GM12874 (cell line): ENCODE measurements at regions not wholly inside any gene's neighbourhood (a gene's known extent, or its start where the extent isn't known, plus 50 kb on each side); places are given as distances from the start of the nearest gene placed in this dataset.

ENCODE experiments used
- TF ChIP-seq, protein P1 (sequence below): IDR thresholded peaks from 2 replicates; pipeline ENCODE4 v1.5.1; 2011; ENCODE audit warnings: low read depth, mild to moderate bottlenecking, control low read depth, low read length, moderate library complexity; ENCODE audit not compliant: insufficient read depth

GRCh38 chr14:98952593-98953350 lies 319.2 kb downstream of the BCL11B start:
- TF ChIP-seq, protein P1, sequence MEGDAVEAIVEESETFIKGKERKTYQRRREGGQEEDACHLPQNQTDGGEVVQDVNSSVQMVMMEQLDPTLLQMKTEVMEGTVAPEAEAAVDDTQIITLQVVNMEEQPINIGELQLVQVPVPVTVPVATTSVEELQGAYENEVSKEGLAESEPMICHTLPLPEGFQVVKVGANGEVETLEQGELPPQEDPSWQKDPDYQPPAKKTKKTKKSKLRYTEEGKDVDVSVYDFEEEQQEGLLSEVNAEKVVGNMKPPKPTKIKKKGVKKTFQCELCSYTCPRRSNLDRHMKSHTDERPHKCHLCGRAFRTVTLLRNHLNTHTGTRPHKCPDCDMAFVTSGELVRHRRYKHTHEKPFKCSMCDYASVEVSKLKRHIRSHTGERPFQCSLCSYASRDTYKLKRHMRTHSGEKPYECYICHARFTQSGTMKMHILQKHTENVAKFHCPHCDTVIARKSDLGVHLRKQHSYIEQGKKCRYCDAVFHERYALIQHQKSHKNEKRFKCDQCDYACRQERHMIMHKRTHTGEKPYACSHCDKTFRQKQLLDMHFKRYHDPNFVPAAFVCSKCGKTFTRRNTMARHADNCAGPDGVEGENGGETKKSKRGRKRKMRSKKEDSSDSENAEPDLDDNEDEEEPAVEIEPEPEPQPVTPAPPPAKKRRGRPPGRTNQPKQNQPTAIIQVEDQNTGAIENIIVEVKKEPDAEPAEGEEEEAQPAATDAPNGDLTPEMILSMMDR, result no peak

DNA sequence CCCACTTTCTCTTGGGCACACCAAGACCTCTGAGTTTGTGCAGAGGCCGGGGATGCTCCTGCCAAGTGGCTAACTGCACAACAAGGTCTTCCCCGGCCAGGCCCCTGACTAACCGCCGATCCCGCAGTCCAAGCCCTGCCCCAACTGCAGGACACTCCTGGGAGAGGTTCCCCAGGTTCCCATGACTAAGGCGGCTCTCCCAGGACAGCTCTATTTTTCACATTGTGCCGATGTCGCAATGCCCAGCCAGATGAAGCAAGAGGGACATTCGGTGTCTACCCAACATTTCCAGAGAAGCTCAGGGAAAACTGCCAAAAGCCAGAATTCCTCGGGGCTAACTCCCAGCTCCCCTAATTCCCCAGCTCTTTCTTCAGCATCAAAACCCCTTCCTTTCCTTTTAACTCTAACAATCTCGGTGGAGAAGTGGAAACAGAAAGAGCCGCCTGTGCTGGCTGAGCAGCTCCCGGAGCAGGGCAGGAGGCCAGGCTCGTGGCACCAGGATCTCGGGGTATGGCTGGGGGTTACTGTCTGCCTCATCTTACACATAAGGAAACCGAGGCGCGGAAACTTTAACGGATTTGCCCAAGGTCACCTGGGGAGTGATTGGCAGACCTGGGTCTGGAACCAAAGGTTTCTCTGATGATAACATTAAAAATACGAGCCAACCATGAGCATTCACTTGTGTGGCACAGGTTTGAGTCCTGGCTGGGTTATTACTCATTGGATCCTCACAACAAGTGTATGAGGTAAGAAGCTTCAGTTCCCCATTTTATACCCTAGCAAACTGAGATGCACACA lies 318.2 kb downstream of the BCL11B start:
- TF ChIP-seq, protein P1, result no peak

DNA sequence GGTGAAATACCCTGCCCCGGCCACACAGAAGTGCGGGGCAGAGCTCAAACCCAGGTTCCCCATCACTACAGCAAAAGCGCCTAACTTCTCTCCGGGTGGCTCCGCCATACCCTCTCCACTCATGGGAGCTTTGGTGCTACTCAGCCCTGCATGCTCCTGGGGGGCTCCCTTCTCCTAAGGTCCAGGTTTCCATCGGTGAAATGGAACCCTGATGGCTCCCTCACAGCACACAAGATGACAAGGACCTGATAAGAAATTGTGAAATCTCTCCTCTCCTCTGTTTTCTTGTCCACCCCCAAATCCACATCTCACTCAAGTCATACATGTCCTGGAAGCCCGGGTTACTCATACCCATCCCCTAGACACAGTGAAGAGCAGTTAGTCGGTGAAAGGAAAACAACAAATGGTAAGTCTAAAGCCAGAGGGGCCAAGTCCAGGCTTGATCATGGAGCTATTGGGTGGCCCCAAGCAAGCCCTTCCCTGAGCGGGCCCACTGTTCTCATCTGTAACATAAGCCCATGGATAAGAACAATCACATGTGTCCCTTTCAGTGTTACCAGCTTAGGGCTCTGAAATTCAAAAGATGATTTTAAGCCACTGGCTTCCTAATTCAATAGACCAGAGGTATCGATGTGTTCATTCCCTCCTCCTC lies 317.5 kb downstream of the BCL11B start:
- TF ChIP-seq, protein P1, result no peak

DNA sequence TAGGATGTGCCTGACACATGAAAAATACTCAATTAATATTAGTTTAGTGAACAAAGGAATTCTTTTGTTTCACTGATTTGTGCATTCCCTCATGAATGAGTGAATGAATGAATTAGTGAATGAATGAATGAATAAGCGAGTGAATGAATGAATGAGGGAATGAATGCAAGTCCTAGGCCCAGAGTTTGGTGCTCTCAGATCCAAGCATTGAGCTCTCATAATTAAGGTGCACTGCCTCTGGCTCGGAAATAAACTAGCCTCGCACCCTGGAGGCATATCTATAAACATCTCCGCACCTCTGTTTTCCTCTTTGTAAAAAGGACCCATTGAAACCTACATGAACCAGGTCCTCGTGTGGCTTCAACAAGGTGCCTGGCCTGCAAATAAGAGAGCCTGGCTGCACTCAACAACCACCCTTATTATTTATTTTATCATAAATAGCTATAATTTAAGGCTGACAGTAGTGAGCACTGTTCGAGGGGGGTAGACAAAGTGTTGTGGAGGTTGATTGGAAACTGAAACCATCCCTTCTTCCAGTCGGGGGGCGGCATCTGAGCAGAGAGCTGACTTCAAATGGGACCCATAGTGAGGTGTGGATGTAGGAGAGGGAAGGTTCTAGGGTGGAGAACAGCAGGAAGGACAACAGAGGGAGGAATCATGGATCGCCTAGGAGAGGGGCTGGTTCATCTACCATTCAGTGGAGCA lies 316.8 kb downstream of the BCL11B start:
- TF ChIP-seq, protein P1, result no peak

DNA sequence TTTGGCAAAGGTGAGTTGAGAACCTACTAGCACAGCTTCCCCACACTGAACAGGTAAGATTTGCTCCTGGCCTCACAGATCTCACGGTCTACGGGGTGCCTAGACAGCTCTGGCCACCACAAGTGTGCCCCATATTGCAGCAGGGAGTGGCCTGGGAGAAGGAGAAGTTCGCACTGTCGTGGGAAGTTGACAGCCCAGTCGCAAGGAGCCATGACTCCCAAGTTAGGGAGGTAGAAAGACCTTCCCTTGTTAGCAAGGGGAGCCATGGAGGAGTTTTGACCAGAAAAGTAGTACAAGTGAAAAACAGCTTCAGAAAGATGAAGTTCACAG lies 316.3 kb downstream of the BCL11B start:
- TF ChIP-seq, protein P1, result no peak

- TF ChIP-seq, protein P1, result no peak
These were observed 315.8 kb downstream of the BCL11B start for GRCh38 chr14:98956181-98956580.

- TF ChIP-seq, protein P1, result no peak
These were observed 315.3 kb downstream of the BCL11B start for GRCh38 chr14:98956661-98957060.
